Fibroblast of skin of right quadriceps (primary cell): ENCODE measurements at regions not wholly inside any gene's neighbourhood (a gene's known extent, or its start where the extent isn't known, plus 50 kb on each side); places are given as distances from the start of the nearest gene placed in this dataset.

Experiments
- DNase-seq: peaks from one replicate; pipeline ENCODE4 v3.0.0-alpha.2; 2013

DNA sequence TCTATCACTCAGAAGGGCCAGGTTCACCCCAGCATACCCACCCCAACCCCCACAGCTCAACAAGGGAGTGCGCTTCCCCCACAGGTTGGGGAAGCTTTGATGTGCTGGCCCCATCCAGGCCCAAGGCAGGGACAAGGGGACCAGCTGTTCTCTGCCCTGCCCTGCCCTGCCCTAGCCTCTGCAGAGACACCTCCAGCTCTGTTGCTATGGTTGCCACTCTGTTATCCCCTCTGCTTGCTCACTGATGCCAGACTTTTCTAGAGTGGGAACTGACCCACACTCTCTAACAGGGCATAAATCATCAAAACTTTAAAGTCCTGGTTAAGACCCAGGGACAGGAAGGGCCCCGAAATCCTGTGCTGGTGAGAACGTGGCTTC is 50.4 kb upstream of the ENPP7 start:
- DNase-seq: no peak

GRCh38 chr17:79679631-79680317 is 51.0 kb upstream of the ENPP7 start:
- no peak for DNase-seq

DNA sequence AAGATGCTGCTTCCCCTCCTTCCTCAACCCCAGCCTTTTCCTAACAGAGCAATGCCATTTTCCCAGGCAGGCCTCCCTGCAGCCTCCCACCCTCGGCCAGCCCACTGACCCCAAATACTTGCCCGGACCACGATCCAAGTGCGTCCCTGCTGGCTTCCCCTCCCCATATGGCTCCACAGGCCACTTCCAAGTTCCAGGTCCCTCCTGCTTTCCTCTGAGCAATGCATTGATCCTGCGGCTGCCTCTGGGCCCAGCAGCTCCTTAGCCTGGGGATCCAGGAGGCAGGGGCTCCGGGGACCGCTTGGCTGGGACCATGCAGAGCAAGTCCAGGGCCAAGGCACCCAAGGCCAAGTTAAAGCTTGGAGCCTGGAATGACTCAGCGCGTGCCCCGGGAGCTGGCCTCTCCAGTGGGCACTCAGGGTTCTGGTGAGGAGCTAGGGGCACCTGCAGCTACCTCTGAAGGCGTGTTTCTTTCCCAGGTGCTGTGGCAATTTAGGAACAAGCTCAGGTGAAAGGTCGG is 51.9 kb upstream of the ENPP7 start:
- no peak for DNase-seq

GRCh38 chr17:79678091-79678735 is 52.5 kb upstream of the ENPP7 start:
- DNase-seq: no peak

DNA sequence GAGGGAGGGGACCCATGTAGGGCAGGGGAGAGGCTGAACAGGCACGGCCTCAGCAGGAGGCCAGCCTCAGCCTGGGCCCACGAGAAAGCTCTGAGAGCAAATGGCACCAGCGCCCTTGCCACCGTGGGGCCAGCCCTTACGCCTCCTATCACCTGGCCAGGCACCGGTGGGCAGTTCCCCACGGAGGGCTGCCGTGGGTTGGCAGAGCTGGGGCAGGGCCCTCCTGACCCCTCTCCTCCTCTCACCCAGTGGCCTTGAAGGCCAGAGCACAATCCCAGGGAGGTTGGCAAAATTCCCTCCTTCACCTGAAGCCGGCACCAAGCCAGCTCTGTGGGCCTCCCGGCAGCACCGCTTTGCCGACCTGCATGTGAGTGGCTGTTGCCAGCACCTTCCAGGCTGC is 53.1 kb upstream of the ENPP7 start:
- DNase-seq: no peak

- no peak for DNase-seq
These were observed 53.9 kb upstream of the ENPP7 start for GRCh38 chr17:79676796-79677195.

DNA sequence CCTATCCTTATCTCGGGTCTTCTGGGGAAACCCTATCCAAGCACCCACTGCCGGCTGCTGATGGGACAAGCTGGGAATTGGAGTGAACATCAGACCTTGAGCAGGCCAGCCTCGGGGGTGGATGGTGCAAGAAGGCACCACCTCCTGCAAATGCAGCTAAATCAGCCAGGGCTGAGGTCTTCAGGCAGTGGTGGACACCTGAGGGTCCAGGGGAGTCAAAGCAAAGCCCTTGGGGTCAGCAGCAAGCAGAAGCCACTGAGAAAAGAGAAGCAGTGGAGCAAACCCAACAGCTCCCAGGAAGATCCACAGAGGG is 55.4 kb upstream of the ENPP7 start:
- DNase-seq: no peak

DNA sequence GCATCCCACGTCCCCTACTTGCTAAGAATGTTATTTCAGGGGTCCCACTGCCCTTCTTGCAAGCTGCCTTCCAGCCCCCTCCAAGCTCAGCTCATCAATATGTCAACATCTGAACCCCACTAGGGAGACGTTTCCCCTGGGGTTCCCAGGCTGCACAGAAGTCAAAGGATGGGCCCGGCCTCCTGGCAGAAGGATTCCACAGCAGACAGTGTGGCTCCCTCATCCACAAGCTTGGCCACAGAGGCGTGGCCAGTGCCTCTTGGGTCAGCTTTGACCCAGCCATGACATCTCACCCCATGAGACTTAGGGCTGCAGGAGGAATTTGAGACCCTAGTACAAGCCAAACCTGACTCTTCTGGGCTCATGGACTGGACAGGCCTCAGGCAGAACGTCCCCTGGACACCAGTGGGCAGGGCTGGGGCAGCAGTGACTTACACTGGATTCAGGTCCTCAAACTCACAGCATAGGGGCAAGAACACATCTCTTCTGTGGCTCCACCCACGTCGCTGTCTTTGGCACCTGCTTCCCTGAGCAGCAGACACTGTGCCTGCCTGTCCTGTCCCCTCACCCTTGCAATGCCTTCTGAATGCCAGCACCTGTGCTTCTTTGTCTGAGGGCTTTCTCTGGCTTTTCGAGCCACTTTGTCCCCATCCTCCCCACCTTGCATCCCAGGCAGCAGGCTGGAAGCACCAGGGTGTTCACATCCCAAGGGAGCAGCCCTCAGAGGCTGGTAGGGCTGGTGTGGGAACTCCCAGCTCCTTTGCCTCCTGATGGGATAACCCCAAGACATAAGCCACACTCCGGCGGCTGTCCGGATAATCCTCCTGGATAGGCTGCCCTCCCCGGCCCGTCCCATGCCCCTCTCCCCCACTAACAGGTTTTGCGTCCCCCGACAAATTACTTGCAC is 56.0 kb upstream of the ENPP7 start:
- DNase-seq: no peak

DNA sequence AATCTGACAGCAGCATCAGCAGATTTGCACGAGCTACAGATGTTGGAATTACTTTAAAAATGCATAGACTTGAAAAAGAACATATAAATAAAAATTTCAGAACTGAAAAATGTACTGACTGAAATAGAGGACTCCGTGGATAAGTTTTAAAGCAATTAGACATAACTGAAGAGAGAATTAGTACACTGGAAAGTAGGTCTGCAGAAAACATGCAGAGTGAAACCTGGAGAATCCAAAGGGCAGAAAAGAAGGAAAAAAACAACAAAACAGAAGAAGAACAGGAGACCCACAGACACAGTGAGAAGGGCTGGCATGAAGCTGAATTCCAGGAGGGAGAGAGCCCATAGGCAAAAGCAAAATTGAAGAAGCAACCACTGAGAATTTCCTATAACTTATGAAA is 57.2 kb upstream of the ENPP7 start:
- DNase-seq: no peak

- no peak for DNase-seq
These were observed 58.2 kb upstream of the ENPP7 start for GRCh38 chr17:79672496-79672895.

DNA sequence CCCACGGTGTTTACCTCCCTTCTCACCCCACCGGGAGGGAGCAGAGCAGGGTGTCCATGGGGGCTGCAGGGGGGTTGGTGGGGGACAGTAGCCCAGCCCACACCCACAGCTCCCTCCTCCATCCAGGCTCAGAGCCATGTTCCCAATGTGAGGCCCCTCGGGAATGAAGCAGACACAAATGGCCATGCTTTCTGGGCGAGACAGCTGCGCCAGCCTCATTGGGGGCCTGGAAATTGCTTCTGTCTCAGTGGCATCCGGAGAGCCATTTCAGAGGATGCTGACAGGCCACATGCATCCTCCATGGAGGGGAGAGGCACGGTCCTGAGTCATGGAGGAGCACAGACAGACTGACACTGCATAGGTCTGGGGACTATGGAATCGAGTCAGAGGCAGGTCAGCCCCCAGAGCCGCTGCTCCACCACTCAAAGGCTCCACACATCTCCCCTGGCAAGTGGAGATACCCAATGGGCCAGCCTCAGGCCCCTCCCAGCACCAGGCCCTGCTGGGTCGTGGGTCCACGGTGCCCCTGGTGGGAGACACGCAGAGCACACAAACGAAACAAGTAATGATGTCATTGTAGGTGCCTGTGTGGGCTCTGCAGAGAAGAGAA is 59.6 kb upstream of the ENPP7 start:
- DNase-seq: no peak

DNA sequence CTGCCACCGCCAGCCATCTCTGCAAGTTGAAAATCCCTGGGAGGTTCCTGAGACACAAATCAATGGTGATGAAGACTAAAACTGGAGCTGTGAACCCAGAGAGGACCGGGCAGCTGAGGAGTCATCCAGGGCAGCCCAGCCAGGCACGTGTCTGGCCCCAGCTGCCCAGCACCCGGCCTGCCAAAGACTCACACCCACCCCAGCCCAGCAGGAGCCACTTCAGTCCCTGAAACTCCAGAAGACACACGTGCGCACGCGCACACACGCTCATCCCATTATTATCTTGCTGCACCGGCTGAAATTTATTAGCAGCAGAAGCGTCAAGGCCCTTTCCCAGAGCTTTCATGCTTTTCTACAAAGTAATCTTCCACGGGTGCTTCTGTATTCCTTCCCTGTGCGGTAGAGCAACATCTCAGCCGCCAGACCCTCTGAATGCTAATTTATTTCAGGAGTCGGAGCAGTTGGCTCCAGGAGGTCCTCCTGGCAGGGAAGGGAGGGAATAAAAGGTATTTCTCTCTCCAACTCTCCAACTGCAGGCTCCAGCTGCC is 59.8 kb upstream of the RBFOX3 start:
- DNase-seq: no peak

DNA sequence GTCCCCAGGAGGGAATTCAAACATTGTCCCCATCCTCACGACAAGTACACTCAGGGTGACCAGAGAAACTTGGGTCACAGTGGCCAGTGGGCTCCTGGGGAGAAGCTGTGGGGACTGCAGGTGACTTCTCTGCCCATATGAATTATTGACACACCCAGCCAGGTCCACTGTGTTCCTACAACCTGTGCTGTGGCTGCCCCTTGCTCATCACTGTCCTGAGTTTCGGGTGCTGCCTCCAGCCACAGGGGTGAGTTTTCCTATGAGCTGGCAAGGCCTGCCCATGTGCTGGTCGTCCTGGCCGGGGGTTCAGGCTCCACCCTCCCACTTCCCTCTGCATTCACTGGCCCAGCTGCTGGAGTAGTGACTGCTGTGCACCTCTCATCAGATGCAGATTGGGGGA is 59.0 kb upstream of the RBFOX3 start:
- DNase-seq: no peak

- DNase-seq: no peak
These were observed 57.7 kb upstream of the RBFOX3 start for GRCh38 chr17:79668344-79669250.

DNA sequence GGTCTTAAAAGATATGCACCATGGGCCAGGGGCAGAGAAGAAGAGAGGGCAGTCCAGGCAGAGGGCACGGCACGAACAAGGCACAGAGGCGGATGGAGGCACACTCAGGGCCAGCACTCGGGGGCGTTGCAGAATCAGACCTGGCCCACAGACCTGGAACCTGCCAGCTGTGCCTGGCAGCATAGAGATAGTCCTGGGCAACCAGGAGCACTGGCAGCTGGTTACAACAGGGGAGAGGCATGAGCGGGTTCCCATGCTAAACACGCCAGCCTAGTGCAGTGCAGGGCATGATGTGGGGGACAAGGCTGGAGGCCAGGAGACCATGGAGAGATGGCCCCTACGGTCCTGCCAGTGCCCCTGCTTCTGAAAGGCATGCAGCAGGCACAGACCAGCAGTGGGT is 56.9 kb upstream of the RBFOX3 start:
- DNase-seq: no peak

DNA sequence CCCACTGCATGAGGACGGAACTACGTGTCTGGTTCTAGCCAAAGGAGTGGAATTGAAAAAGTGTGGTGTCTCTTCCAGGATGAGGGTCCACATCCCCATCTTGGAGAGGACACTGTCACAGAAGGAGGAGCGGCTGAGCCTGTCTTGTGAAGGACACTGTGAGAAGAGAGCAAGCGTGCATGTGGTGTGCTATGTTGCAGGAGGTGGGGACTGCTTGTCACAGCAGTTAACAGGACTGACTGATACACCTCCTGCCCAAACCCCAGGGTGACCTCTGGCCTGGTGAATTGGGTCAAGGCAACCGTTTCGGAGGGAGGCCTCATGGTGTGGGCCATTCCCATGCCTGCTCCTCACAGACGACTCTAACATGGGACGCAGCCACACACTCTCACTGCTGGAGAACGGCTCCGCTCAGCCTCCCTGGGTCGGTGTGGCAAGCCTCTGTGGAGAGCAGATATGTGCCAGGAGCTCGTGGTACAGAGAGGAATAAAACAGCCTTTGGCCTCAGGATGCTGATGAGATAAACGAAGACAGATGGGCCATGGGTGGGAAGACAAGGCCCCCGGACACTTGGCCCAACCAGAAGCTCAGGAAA is 56.4 kb upstream of the RBFOX3 start:
- DNase-seq: no peak

DNA sequence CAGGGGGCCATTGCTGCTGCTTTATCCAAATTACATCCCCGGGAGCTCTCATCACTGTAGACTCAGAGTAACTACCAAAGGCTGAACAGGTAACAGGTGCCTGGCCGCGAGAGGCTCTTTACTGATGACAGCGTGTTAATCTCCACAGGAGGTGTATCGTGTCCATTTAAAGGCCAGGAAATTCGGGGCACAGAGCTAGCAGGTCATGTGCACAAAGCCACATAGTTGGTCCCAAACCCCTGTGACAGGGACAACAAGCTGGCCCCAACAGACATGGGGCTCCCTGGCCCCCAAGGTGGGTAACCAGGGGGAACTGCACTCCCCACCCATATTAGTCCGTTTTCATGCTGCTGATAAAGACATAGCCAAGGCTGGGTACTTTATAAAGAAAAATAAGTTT is 55.3 kb upstream of the RBFOX3 start:
- no peak for DNase-seq

DNA sequence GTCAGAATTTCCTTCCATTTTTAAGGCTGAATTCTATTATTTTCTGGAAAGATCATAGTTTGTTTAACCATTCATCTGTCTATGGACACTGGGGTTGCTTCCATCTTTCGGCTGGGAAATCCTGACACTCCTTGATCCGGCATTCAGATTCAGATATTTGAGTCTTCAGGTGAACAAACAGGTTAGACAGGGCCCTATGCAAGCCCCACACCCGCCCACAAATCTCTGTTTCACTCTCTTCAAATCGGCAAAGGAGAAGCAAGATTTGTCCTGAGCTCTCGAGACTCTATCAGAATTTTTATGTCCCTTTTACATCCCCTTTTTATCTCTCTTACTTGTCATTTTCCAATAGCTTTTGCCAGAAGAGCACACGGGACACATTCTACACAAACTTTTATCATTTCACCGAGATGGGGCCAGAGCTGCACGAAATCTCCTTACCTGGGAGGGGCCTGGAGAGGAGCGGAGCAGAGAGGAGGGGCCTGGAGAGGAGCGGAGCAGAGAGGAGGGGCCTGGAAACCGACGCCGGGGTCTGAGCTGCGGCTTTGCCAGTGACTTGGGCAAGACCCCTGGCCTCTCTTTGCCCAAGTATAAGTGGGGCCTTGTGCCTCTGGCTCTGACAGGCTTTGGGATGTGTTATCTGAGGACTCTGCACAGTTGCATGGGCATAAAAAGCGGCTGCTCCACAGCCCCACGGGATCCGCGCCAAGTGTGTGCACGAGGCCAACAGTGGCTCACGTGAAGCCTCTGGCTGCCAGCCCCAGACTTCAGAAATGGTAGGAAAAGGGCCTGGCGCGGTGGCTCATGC is 54.3 kb upstream of the RBFOX3 start:
- DNase-seq: peak; percentile 3

GRCh38 chr17:79661292-79662041 is 50.6 kb upstream of the RBFOX3 start:
- DNase-seq: no peak
